Breast epithelium (tissue), 3 donors: ENCODE measurements at regions not wholly inside any gene's neighbourhood (a gene's known extent, or its start where the extent isn't known, plus 50 kb on each side); places are given as distances from the start of the nearest gene placed in this dataset.

Source experiments
- POLR2A ChIP-seq: fragments of 450-650 bp; IDR thresholded peaks from one replicate; pipeline ENCODE4 v1.6.1; 2016; ENCODE audit warnings: antibody characterized with exemption, mild to moderate bottlenecking, moderate library complexity
- POLR2AphosphoS5 ChIP-seq, 3 donors: sonication (generic); formaldehyde crosslinking; IDR thresholded peaks; one replicate each; pipeline ENCODE4 v1.6.1; 2017; ENCODE audit warnings: antibody characterized with exemption in 3 of 3
- TF ChIP-seq, protein P1 (sequence below), 3 donors: fragments of 450-650 bp; IDR thresholded peaks; one replicate each; pipeline ENCODE4 v1.5.1; 2016 to 2017; ENCODE audit warnings: antibody characterized with exemption in 3 of 3, mild to moderate bottlenecking in 3 of 3, moderate library complexity in 3 of 3

- TF ChIP-seq POLR2AphosphoS5 (IDR thresholded peaks at IDR 0.05) = no peak
- TF ChIP-seq, protein P1, sequence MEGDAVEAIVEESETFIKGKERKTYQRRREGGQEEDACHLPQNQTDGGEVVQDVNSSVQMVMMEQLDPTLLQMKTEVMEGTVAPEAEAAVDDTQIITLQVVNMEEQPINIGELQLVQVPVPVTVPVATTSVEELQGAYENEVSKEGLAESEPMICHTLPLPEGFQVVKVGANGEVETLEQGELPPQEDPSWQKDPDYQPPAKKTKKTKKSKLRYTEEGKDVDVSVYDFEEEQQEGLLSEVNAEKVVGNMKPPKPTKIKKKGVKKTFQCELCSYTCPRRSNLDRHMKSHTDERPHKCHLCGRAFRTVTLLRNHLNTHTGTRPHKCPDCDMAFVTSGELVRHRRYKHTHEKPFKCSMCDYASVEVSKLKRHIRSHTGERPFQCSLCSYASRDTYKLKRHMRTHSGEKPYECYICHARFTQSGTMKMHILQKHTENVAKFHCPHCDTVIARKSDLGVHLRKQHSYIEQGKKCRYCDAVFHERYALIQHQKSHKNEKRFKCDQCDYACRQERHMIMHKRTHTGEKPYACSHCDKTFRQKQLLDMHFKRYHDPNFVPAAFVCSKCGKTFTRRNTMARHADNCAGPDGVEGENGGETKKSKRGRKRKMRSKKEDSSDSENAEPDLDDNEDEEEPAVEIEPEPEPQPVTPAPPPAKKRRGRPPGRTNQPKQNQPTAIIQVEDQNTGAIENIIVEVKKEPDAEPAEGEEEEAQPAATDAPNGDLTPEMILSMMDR (IDR thresholded peaks at IDR 0.05) = no peak
- TF ChIP-seq POLR2A = no peak
Measured at GRCh38 chr1:4066860-4067599, 167.0 kb upstream of the C1orf174 start.
